Endothelial cell of umbilical vein (primary cell): ENCODE measurements at regions not wholly inside any gene's neighbourhood (a gene's known extent, or its start where the extent isn't known, plus 50 kb on each side); places are given as distances from the start of the nearest gene placed in this dataset.

Experiments
- BruUV-seq: library from RNA; stranded (reverse); fragments of 400-500 nt; replicated peaks from 2 replicates; lab custom pipeline; 2021; lab: Mats Ljungman, UMichigan
- CTCF ChIA-PET: fragments of 300-600, 350-600 bp; sonication (Branson Sonifier 250); formaldehyde crosslinking; loops from one replicate; lab custom pipeline; 2021; ENCODE audit warnings: antibody characterized with exemption, inconsistent platforms; lab: Charles Lee
- POLR2A ChIA-PET: fragments of 300-600, 350-600 bp; sonication (Branson Sonifier 250); formaldehyde crosslinking; loops from one replicate; lab custom pipeline; 2021; ENCODE audit warnings: antibody characterized with exemption, inconsistent platforms; lab: Charles Lee
- DNase-seq: peaks from one replicate; pipeline ENCODE4 v3.0.0-alpha.2; 2011; ENCODE audit warnings: low read depth, low spot score
- FAIRE-seq: peaks from 2 replicates; lab custom pipeline; 2011; peaks lifted over from hg19 to GRCh38; lab: Jason Lieb, UNC
- H2AFZ ChIP-seq: 2 replicates; pipeline ENCODE4 v1.6.0; 2012; ENCODE audit warnings: low read depth, low read length, control low read depth, inconsistent platforms
- H3K27ac ChIP-seq: 2 replicates; pipeline ENCODE4 v1.5.1; 2011; ENCODE audit warnings: low read depth, mild to moderate bottlenecking, control low read depth, low read length, moderate library complexity; ENCODE audit not compliant: insufficient read depth
- H3K27me3 ChIP-seq, 2 experiments: 2 replicates each; pipeline versions ENCODE4 v1.6.0 to v1.6.1; 2011; ENCODE audit warnings: low read length in 2 of 2, mixed read lengths in 1 of 2; ENCODE audit not compliant: control insufficient read depth in 2 of 2, insufficient read depth in 2 of 2
- H3K36me3 ChIP-seq, 2 experiments: 2 replicates in 1 of 2; 3 replicates in 1 of 2; pipeline ENCODE4 v1.5.1; 2011; ENCODE audit warnings: low read length in 2 of 2, mild to moderate bottlenecking in 1 of 2, moderate library complexity in 1 of 2; ENCODE audit not compliant: control insufficient read depth in 2 of 2, insufficient read depth in 2 of 2; ENCODE audit errors: extremely low read depth in 1 of 2
- H3K4me1 ChIP-seq: 3 replicates; pipeline ENCODE4 v1.5.1; 2011; ENCODE audit warnings: mild to moderate bottlenecking, low read length; ENCODE audit not compliant: control insufficient read depth, insufficient read depth; ENCODE audit errors: extremely low read depth
- H3K4me2 ChIP-seq: 2 replicates; pipeline ENCODE4 v1.6.1; 2011; ENCODE audit warnings: low read length, control low read depth, mixed read lengths; ENCODE audit not compliant: insufficient read depth
- H3K4me3 ChIP-seq, 3 experiments: fragments of 200-600 bp in 1 of 3; sonication (generic), shearing (Covaris generic) in 1 of 3; replicated peaks in 1 of 3; 2 replicates each; pipeline ENCODE4 v1.5.1; 2011 to 2016; ENCODE audit warnings: control low read depth in 3 of 3, low read length in 3 of 3, mild to moderate bottlenecking in 2 of 3, inconsistent platforms in 1 of 3, low read depth in 1 of 3, moderate library complexity in 1 of 3; ENCODE audit not compliant: insufficient read depth in 1 of 3
- H3K79me2 ChIP-seq: 2 replicates; pipeline ENCODE4 v1.6.0; 2012; ENCODE audit warnings: low read length, inconsistent platforms; ENCODE audit not compliant: control insufficient read depth, insufficient read depth
- H3K9ac ChIP-seq: replicated peaks from 2 replicates; pipeline ENCODE3; 2011; ENCODE audit warnings: low read length, control low read depth; ENCODE audit not compliant: insufficient read depth; ENCODE audit errors: extremely low read depth
- H3K9me1 ChIP-seq: replicated peaks from 3 replicates; pipeline ENCODE4 v1.6.0; 2011; ENCODE audit warnings: mild to moderate bottlenecking, low read length; ENCODE audit not compliant: control insufficient read depth, insufficient read depth; ENCODE audit errors: extremely low read depth
- H3K9me3 ChIP-seq: replicated peaks from 2 replicates; pipeline ENCODE4 v1.5.1; 2012; ENCODE audit warnings: low read length, inconsistent platforms; ENCODE audit not compliant: control insufficient read depth, insufficient read depth
- H4K20me1 ChIP-seq: replicated peaks from 2 replicates; pipeline ENCODE3; 2011; ENCODE audit warnings: mild to moderate bottlenecking, low read length; ENCODE audit not compliant: control insufficient read depth, insufficient read depth; ENCODE audit errors: extremely low read depth
- CTCF ChIP-seq, 2 donors: IDR thresholded peaks; 1 replicate in 1 of 2; 2 replicates in 1 of 2; pipeline ENCODE4 v1.5.1; 2011; ENCODE audit warnings: low read length in 2 of 2, mild to moderate bottlenecking in 2 of 2, moderate library complexity in 2 of 2, control low read depth in 1 of 2, inconsistent platforms in 1 of 2, low read depth in 1 of 2; ENCODE audit not compliant: insufficient read depth in 1 of 2; ENCODE audit errors: extremely low read depth in 1 of 2
- EZH2 ChIP-seq: IDR thresholded peaks from 2 replicates; pipeline ENCODE4 v1.6.1; 2012; ENCODE audit warnings: borderline replicate concordance, low read depth, mild to moderate bottlenecking, moderate library complexity, low read length, inconsistent platforms; ENCODE audit not compliant: severe bottlenecking
- FOS ChIP-seq: IDR thresholded peaks from 2 replicates; pipeline ENCODE4 v1.6.1; 2011; ENCODE audit warnings: mild to moderate bottlenecking, low read length, moderate library complexity, borderline replicate concordance; ENCODE audit not compliant: insufficient read depth
- GATA2 ChIP-seq: IDR thresholded peaks from 2 replicates; pipeline ENCODE4 v1.7.0; 2011; ENCODE audit warnings: low read depth, mild to moderate bottlenecking, moderate library complexity, mixed read lengths, low read length; ENCODE audit not compliant: insufficient read length, insufficient read depth
- JUN ChIP-seq: IDR thresholded peaks from 2 replicates; pipeline ENCODE4 v1.6.1; 2011; ENCODE audit warnings: borderline replicate concordance, low read depth; ENCODE audit not compliant: insufficient read length, insufficient read depth
- MAX ChIP-seq: IDR thresholded peaks from 2 replicates; pipeline ENCODE4 v1.6.1; 2011; ENCODE audit not compliant: insufficient read depth, insufficient read length
- MYC ChIP-seq: IDR thresholded peaks from one replicate; pipeline ENCODE4 v1.6.1; 2011; ENCODE audit warnings: mild to moderate bottlenecking, low read depth, low read length
- POLR2A ChIP-seq: IDR thresholded peaks from 2 replicates; pipeline ENCODE4 v1.6.1; 2012; ENCODE audit warnings: low read depth, mild to moderate bottlenecking, control low read depth, low read length
- POLR2AphosphoS5 ChIP-seq: IDR thresholded peaks from 2 replicates; pipeline ENCODE4 v1.6.1; 2012; ENCODE audit warnings: low read depth, mild to moderate bottlenecking, control low read depth, low read length, moderate library complexity; ENCODE audit not compliant: insufficient read depth
- dilution Hi-C: fragments of 300-500 bp; cut with MboI; formaldehyde crosslinking; loops from one replicate; pipeline ENCODE4 v1.15.0; 2019; ENCODE audit warnings: low sequenced_read_pairs; ENCODE audit not compliant: extremely low pct_ligation_motif_present
- intact Hi-C: fragments of 100-400 bp; cut with micrococcal nuclease; formaldehyde crosslinking; loops from one replicate; pipeline ENCODE4 v1.10.0; 2022

GRCh38 chr1:55618199-55618598 is 403.0 kb upstream of the USP24 start:
- DNase-seq (no peak), FAIRE-seq (no peak)
- no peak overlapping the region for H3K9ac ChIP-seq
- no peaks in the 10 kb centered on the region for H3K36me3 ChIP-seq
- no peak overlapping the region for H2AFZ ChIP-seq
- H3K4me2 ChIP-seq = no peak overlapping the region
- no peak overlapping the region for H3K27ac ChIP-seq
- no peak overlapping the region for H3K4me3 ChIP-seq
- dilution Hi-C loops (no loop called here), intact Hi-C loops (no loop called here)
- no peaks in the 10 kb centered on the region for H4K20me1 ChIP-seq
- no TSS peak for BruUV-seq
- no peaks in the 10 kb centered on the region for H3K9me3 ChIP-seq
- no peaks in the 10 kb centered on the region for H3K9me1 ChIP-seq
- ChIA-PET POLR2A (no interaction called here), CTCF (no interaction called here)
- no peaks in the 10 kb centered on the region for H3K79me2 ChIP-seq
- no peaks in the 10 kb centered on the region for H3K27me3 ChIP-seq
- TF ChIP-seq POLR2AphosphoS5 = no peak
- TF ChIP-seq MYC = no peak
- no peak for TF ChIP-seq FOS
- TF ChIP-seq POLR2A = no peak
- no peak for TF ChIP-seq MAX
- TF ChIP-seq JUN = no peak
- no peak for TF ChIP-seq CTCF (IDR thresholded peaks at IDR 0.05; ENCODE audit: extremely low read depth in 1 of 2, insufficient read depth in 1 of 2, low read depth in 1 of 2, low read length in 2 of 2)
- no peak for TF ChIP-seq GATA2
- TF ChIP-seq EZH2 = no peak
- no peaks in the 10 kb centered on the region for H3K4me1 ChIP-seq
